C4-2B (cell line): ENCODE measurements at regions not wholly inside any gene's neighbourhood (a gene's known extent, or its start where the extent isn't known, plus 50 kb on each side); places are given as distances from the start of the nearest gene placed in this dataset.
"Not testable (repeated sequence)": the region's sequence is repeated elsewhere in the genome, so short reads cannot be mapped to it uniquely, and the experiment has no call there.

ENCODE experiments used
- H3K27ac ChIP-seq: fragments of 450-650 bp; 2 replicates; pipeline ENCODE4 v1.5.1; 2017
- CTCF ChIP-seq: fragments of 450-650 bp; conservative IDR thresholded peaks from 2 replicates; pipeline ENCODE4 v1.5.1; 2017; ENCODE audit warnings: mild to moderate bottlenecking
- ZFX ChIP-seq: fragments of 450-650 bp; IDR thresholded peaks from 2 replicates; pipeline ENCODE4 v1.6.1; 2017

GRCh38 chr3:64438066-64438465 is 212.8 kb upstream of the PRICKLE2 start:
- TF ChIP-seq ZFX (no peak), CTCF (no peak)

GRCh38 chr3:64437131-64437530 is 211.9 kb upstream of the PRICKLE2 start:
- TF ChIP-seq ZFX (no peak), CTCF (no peak)
- no peak overlapping the region for H3K27ac ChIP-seq

More at GRCh38 chr3:64438066-64438465, 212.8 kb upstream of the PRICKLE2 start:
- H3K27ac ChIP-seq, result no peak overlapping the region

- H3K27ac ChIP-seq, result not testable (repeated sequence)
Measured at GRCh38 chr3:64435023-64435422, 209.8 kb upstream of the PRICKLE2 start.

GRCh38 chr3:64432870-64433269 is 207.6 kb upstream of the PRICKLE2 start:
- H3K27ac ChIP-seq, result no peak overlapping the region
- TF ChIP-seq CTCF (no peak), ZFX (no peak)

- H3K27ac ChIP-seq, result no peak overlapping the region
- TF ChIP-seq CTCF (no peak), ZFX (no peak)
Measured at GRCh38 chr3:64431526-64432091, 206.3 kb upstream of the PRICKLE2 start.

GRCh38 chr3:64427671-64428070 is 202.4 kb upstream of the PRICKLE2 start:
- no peak for TF ChIP-seq ZFX
- no peak for TF ChIP-seq CTCF
- H3K27ac ChIP-seq, result no peak overlapping the region

GRCh38 chr3:64426551-64426950 is 201.3 kb upstream of the PRICKLE2 start:
- no peak for TF ChIP-seq ZFX
- no peak for TF ChIP-seq CTCF
- H3K27ac ChIP-seq, result no peak overlapping the region

GRCh38 chr3:64422932-64423331 is 197.7 kb upstream of the PRICKLE2 start:
- no peak overlapping the region for H3K27ac ChIP-seq
- TF ChIP-seq CTCF (no peak), ZFX (no peak)
